Keratinocyte (primary cell): ENCODE measurements at regions not wholly inside any gene's neighbourhood (a gene's known extent, or its start where the extent isn't known, plus 50 kb on each side); places are given as distances from the start of the nearest gene placed in this dataset.

ENCODE experiments used
- DNase-seq: peaks from one replicate; pipeline ENCODE4 v3.0.0-alpha.2; 2011; ENCODE audit warnings: low read depth, missing footprints, low spot score
- FAIRE-seq: peaks from 2 replicates; lab custom pipeline; 2011; peaks lifted over from hg19 to GRCh38; lab: Jason Lieb, UNC
- H2AFZ ChIP-seq: 2 replicates; pipeline ENCODE4 v1.6.0; 2012; ENCODE audit warnings: low read length, control low read depth, inconsistent platforms; ENCODE audit not compliant: control insufficient read depth
- H3K27ac ChIP-seq: 2 replicates; pipeline ENCODE4 v1.5.1; 2011; ENCODE audit warnings: low read length; ENCODE audit not compliant: control insufficient read depth, insufficient read depth
- H3K27me3 ChIP-seq: 3 replicates; pipeline ENCODE4 v1.6.0; 2011; ENCODE audit warnings: low read length; ENCODE audit not compliant: control insufficient read depth, insufficient read depth; ENCODE audit errors: extremely low read depth
- H3K36me3 ChIP-seq, 2 experiments: 2 replicates in 1 of 2; 3 replicates in 1 of 2; pipeline ENCODE4 v1.5.1; 2011; ENCODE audit warnings: low read length in 2 of 2, mild to moderate bottlenecking in 1 of 2; ENCODE audit not compliant: control insufficient read depth in 2 of 2, insufficient read depth in 2 of 2; ENCODE audit errors: extremely low read depth in 1 of 2
- H3K4me1 ChIP-seq: 3 replicates; pipeline ENCODE4 v1.5.1; 2011; ENCODE audit warnings: low read length; ENCODE audit not compliant: control insufficient read depth, insufficient read depth; ENCODE audit errors: extremely low read depth
- H3K4me2 ChIP-seq: 3 replicates; pipeline ENCODE4 v1.6.0; 2011; ENCODE audit warnings: low read depth, low read length; ENCODE audit not compliant: control insufficient read depth, insufficient read depth; ENCODE audit errors: extremely low read depth
- H3K4me3 ChIP-seq, 3 experiments: fragments of 200-600 bp in 1 of 3; sonication (generic) in 1 of 3; 2 replicates in 2 of 3; 3 replicates in 1 of 3; pipeline ENCODE4 v1.5.1; 2011 to 2016; ENCODE audit warnings: low read length in 3 of 3, mild to moderate bottlenecking in 3 of 3, control low read depth in 2 of 3, inconsistent platforms in 1 of 3, low read depth in 1 of 3, mixed read lengths in 1 of 3, mixed run types in 1 of 3, moderate library complexity in 1 of 3; ENCODE audit not compliant: control insufficient read depth in 2 of 3, insufficient read depth in 2 of 3; ENCODE audit errors: extremely low read depth in 1 of 3
- H3K79me2 ChIP-seq: 2 replicates; pipeline ENCODE4 v1.6.0; 2012; ENCODE audit warnings: low read length; ENCODE audit not compliant: control insufficient read depth, insufficient read depth
- H3K9ac ChIP-seq: 3 replicates; pipeline ENCODE4 v1.6.0; 2011; ENCODE audit warnings: low read length; ENCODE audit not compliant: control insufficient read depth, insufficient read depth; ENCODE audit errors: extremely low read depth
- H3K9me1 ChIP-seq: 3 replicates; pipeline ENCODE4 v1.6.0; 2011; ENCODE audit warnings: low read length; ENCODE audit not compliant: control insufficient read depth, insufficient read depth; ENCODE audit errors: extremely low read depth
- H3K9me3 ChIP-seq: 2 replicates; pipeline ENCODE4 v1.5.1; 2012; ENCODE audit warnings: low read depth, low read length; ENCODE audit not compliant: control insufficient read depth
- H4K20me1 ChIP-seq: 3 replicates; pipeline ENCODE4 v1.6.0; 2011; ENCODE audit warnings: low read length; ENCODE audit not compliant: control insufficient read depth, insufficient read depth; ENCODE audit errors: extremely low read depth
- EZH2 ChIP-seq: IDR thresholded peaks from one replicate; pipeline ENCODE4 v1.6.1; 2012; ENCODE audit warnings: inconsistent platforms, mild to moderate bottlenecking, low read length, moderate library complexity
- dilution Hi-C: fragments of 300-500 bp; cut with MboI; formaldehyde crosslinking; loops from one replicate; pipeline ENCODE4 v1.7.0; 2020; ENCODE audit warnings: low sequenced_read_pairs; ENCODE audit not compliant: extremely low pct_ligation_motif_present
- TF ChIP-seq, protein P1 (sequence below), 3 experiments: IDR thresholded peaks in 1 of 3; conservative IDR thresholded peaks in 1 of 3; optimal IDR thresholded peaks in 1 of 3; 2 replicates in 2 of 3; 3 replicates in 1 of 3; pipeline versions ENCODE3 to v1.5.1; 2011; ENCODE audit warnings: low read length in 3 of 3, mild to moderate bottlenecking in 3 of 3, moderate library complexity in 2 of 3, control low read depth in 1 of 3, inconsistent platforms in 1 of 3; ENCODE audit not compliant: insufficient read depth in 2 of 3; ENCODE audit errors: extremely low read depth in 1 of 3

DNA sequence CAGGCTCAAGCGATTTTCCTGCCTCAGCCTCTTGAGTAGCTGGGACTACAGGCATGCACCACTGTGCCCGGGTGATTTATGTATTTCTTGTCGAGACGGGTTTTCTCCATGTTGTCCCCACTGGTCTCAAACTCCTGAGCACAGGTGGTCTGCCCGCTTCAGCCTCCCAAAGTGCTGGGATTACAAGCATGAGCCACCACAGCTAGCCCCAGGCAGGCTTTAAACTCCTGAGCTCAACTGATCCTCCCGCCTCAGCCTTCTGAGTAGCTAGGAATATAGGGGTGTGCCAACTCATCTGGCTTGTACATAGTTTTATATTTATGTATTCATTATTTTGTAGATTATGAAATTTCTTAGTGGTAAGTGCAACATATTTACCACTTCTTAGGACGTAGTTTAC, 198.8 kb upstream of the MCTP2 start:
- no peak for TF ChIP-seq EZH2
- TF ChIP-seq, protein P1, sequence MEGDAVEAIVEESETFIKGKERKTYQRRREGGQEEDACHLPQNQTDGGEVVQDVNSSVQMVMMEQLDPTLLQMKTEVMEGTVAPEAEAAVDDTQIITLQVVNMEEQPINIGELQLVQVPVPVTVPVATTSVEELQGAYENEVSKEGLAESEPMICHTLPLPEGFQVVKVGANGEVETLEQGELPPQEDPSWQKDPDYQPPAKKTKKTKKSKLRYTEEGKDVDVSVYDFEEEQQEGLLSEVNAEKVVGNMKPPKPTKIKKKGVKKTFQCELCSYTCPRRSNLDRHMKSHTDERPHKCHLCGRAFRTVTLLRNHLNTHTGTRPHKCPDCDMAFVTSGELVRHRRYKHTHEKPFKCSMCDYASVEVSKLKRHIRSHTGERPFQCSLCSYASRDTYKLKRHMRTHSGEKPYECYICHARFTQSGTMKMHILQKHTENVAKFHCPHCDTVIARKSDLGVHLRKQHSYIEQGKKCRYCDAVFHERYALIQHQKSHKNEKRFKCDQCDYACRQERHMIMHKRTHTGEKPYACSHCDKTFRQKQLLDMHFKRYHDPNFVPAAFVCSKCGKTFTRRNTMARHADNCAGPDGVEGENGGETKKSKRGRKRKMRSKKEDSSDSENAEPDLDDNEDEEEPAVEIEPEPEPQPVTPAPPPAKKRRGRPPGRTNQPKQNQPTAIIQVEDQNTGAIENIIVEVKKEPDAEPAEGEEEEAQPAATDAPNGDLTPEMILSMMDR (optimal IDR thresholded peaks at IDR 0.05 in 1 of 3, IDR thresholded peaks at IDR 0.05 in 1 of 3, conservative IDR thresholded peaks at IDR 0.05 in 1 of 3; ENCODE audit: extremely low read depth in 1 of 3, insufficient read depth in 2 of 3, low read length in 3 of 3) = no peak
- no peaks in the 10 kb centered on the region for H4K20me1 ChIP-seq
- no peak overlapping the region for H3K27ac ChIP-seq
- H3K4me3 ChIP-seq = no peak overlapping the region
- dilution Hi-C loops = no loop called here
- FAIRE-seq = no peak
- no peak overlapping the region for H2AFZ ChIP-seq
- no peaks in the 10 kb centered on the region for H3K36me3 ChIP-seq
- no peak for DNase-seq
- H3K27me3 ChIP-seq = no peaks in the 10 kb centered on the region
- no peaks in the 10 kb centered on the region for H3K9me1 ChIP-seq
- no peak overlapping the region for H3K4me2 ChIP-seq
- H3K4me1 ChIP-seq = no peaks in the 10 kb centered on the region
- H3K79me2 ChIP-seq = no peaks in the 10 kb centered on the region
- H3K9me3 ChIP-seq = no peaks in the 10 kb centered on the region
- H3K9ac ChIP-seq = no peak overlapping the region

DNA sequence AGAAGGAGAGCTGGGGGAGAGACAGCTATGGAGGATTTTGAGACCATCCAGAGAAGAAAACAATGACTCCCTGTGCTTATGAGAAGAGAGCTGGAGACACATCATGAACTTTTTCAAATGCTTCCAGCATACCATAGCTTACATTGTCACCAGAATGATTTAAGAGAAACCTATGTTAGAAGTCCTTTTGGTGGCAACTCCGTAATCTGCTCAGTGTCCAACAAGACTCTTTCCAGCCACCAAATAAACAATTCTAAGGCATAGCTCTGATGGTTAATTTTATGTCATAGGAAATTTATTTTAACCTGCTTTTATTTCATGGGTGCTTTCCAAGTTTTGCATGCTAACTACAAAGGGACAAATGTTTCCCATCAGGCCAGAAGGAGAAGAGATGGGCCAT, 200.3 kb upstream of the MCTP2 start:
- H3K79me2 ChIP-seq = no peaks in the 10 kb centered on the region
- H3K9ac ChIP-seq = no peak overlapping the region
- dilution Hi-C loops = no loop called here
- H4K20me1 ChIP-seq = no peaks in the 10 kb centered on the region
- FAIRE-seq (no peak), DNase-seq (no peak)
- peaks cover 6% of the 10 kb centered on the region for H3K4me1 ChIP-seq
- no peaks in the 10 kb centered on the region for H3K27me3 ChIP-seq
- H2AFZ ChIP-seq = no peak overlapping the region
- no peak overlapping the region for H3K4me2 ChIP-seq
- H3K4me3 ChIP-seq = no peak overlapping the region
- H3K9me1 ChIP-seq = no peaks in the 10 kb centered on the region
- H3K9me3 ChIP-seq = no peaks in the 10 kb centered on the region
- no peaks in the 10 kb centered on the region for H3K36me3 ChIP-seq
- TF ChIP-seq, protein P1 (optimal IDR thresholded peaks at IDR 0.05 in 1 of 3, IDR thresholded peaks at IDR 0.05 in 1 of 3, conservative IDR thresholded peaks at IDR 0.05 in 1 of 3; ENCODE audit: extremely low read depth in 1 of 3, insufficient read depth in 2 of 3, low read length in 3 of 3) = no peak
- no peak for TF ChIP-seq EZH2
- H3K27ac ChIP-seq = no peak overlapping the region
